Adrenal gland (tissue), 9 donors: ENCODE measurements at regions not wholly inside any gene's neighbourhood (a gene's known extent, or its start where the extent isn't known, plus 50 kb on each side); places are given as distances from the start of the nearest gene placed in this dataset.

Source experiments
- DNase-seq, 7 donors: peaks; one replicate each; pipeline ENCODE4 v3.0.0-alpha.2; 2019 to 2020
- H3K27ac ChIP-seq, 5 donors: fragments of 200-600 bp; sonication (generic) in 4 of 5; 1 replicate in 3 of 5; 2 replicates in 2 of 5; pipeline versions ENCODE4 v1.5.1 to v1.8.0; 2016 to 2020; ENCODE audit warnings: mild to moderate bottlenecking in 1 of 5
- H3K27me3 ChIP-seq: fragments of 200-600 bp; 2 replicates; pipeline ENCODE4 v1.8.0; 2021
- H3K36me3 ChIP-seq, 2 donors: fragments of 200-600 bp; replicated peaks in 1 of 2; 1 replicate in 1 of 2; 2 replicates in 1 of 2; pipeline versions ENCODE4 v1.5.1 to v1.8.0; 2018 to 2022
- H3K4me1 ChIP-seq, 2 donors: fragments of 200-600 bp; replicated peaks in 1 of 2; 1 replicate in 1 of 2; 2 replicates in 1 of 2; pipeline versions ENCODE4 v1.5.1 to v1.8.0; 2018 to 2021
- H3K4me3 ChIP-seq, 4 donors: fragments of 200-600 bp; sonication (generic) in 3 of 4; one replicate each; pipeline ENCODE4 v1.5.1; 2016 to 2018
- H3K9me3 ChIP-seq, 3 donors: fragments of 200-600 bp; sonication (generic) in 1 of 3; replicated peaks in 1 of 3; 1 replicate in 2 of 3; 2 replicates in 1 of 3; pipeline versions ENCODE4 v1.5.1 to v1.8.0; 2016 to 2021
- POLR2A ChIP-seq, 2 donors: fragments of 450-650 bp; IDR thresholded peaks; one replicate each; pipeline ENCODE4 v1.6.1; 2017; ENCODE audit warnings: antibody characterized with exemption in 2 of 2, mild to moderate bottlenecking in 2 of 2, moderate library complexity in 1 of 2
- WGBS, 4 donors: extraction: QIAGEN DNeasy Blood & Tissue Kit in 2 of 4; methylation state at CpG; one replicate each; pipeline versions ENCODE4 v1.1.5 to v1.1.7; 2013 to 2017; 5-methylcytosine and 5-hydroxymethylcytosine counted together
- intact Hi-C, 2 donors: fragments of 100-400 bp; cut with DNase I; formaldehyde crosslinking; loops; one replicate each; pipeline versions ENCODE4 v1.14.1 to v1.15.0; 2022 to 2023
- TF ChIP-seq, protein P1 (sequence below), 6 experiments: fragments of 450-650 bp in 4 of 6; fragments of 200-600 bp in 2 of 6; sonication (generic) in 1 of 6; IDR thresholded peaks; 1 replicate in 5 of 6; 2 replicates in 1 of 6; pipeline versions ENCODE4 v1.5.1 to v1.8.0; 2016 to 2021; ENCODE audit warnings: antibody characterized with exemption in 6 of 6, mild to moderate bottlenecking in 2 of 6, moderate library complexity in 1 of 6
- donor health status: healthy with polysubstance abuse.
- donor health status: Bipolar disorder and iron deficiency.
- donor health status: DM: yes; HTN: yes; CAD: no.
- donor health status: DM: no; HTN: no; CAD: no.
- donor health status: DM: no; HTN: no; CAD: no.

DNA sequence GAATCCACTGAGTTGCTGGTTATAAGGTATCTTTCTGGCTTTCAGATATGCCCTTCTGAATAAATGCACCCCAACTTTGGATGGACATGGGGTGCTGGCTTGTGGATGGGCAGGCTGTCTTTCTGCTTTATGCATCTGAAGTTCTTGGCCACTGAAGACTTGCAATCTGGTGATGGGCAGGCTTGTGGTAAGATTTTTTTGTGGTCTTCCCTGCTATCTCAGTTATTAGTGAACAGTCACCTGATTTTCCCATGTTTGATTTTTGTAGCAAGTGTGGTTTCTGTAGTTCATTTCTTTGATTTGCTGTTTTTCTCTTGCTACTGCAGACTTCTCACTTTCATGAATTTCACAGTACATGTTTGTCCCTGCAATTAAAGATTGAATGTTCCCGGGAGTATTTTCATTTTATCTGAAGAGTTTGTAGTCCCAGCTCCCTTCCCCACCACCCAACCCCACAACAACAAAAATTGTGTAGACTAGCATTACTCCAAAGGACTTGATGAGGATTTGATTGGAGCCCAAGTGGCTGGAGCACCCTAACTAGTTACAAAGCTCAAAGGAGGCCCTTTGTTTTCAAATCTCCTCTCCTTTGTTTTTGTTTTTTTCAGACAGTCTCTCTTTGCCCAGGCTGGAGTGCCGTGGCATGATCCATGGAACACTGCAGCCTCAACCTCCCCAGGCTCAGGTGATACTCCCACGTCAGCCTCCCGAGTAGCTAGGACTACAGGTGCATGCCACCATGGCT is 63.6 kb upstream of the MGAT5 start:
- no peak for DNase-seq
- intact Hi-C loops: loop anchor here in 1 of 2 donors (5.0 kb wide), 1 partner anchor 73 kb away; no protein-coding TSS in a partner anchor
- Histone ChIP-seq H3K4me1 (peaks cover 16 to 30% of the 10 kb centered on the region in 2 donors), H3K4me3 (no peak overlapping the region), H3K9me3 (no peaks in the 10 kb centered on the region), H3K27ac (no peak overlapping the region), H3K27me3 (no peaks in the 10 kb centered on the region), H3K36me3 (no peaks in the 10 kb centered on the region)
- TF ChIP-seq POLR2A (IDR thresholded peaks at IDR 0.05): no peak
- TF ChIP-seq, protein P1, sequence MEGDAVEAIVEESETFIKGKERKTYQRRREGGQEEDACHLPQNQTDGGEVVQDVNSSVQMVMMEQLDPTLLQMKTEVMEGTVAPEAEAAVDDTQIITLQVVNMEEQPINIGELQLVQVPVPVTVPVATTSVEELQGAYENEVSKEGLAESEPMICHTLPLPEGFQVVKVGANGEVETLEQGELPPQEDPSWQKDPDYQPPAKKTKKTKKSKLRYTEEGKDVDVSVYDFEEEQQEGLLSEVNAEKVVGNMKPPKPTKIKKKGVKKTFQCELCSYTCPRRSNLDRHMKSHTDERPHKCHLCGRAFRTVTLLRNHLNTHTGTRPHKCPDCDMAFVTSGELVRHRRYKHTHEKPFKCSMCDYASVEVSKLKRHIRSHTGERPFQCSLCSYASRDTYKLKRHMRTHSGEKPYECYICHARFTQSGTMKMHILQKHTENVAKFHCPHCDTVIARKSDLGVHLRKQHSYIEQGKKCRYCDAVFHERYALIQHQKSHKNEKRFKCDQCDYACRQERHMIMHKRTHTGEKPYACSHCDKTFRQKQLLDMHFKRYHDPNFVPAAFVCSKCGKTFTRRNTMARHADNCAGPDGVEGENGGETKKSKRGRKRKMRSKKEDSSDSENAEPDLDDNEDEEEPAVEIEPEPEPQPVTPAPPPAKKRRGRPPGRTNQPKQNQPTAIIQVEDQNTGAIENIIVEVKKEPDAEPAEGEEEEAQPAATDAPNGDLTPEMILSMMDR (IDR thresholded peaks at IDR 0.05): no peak
- WGBS, 4 donors: 86 to 93% (median 91%) methylated on average over 4 of the region's 4 CpGs

DNA sequence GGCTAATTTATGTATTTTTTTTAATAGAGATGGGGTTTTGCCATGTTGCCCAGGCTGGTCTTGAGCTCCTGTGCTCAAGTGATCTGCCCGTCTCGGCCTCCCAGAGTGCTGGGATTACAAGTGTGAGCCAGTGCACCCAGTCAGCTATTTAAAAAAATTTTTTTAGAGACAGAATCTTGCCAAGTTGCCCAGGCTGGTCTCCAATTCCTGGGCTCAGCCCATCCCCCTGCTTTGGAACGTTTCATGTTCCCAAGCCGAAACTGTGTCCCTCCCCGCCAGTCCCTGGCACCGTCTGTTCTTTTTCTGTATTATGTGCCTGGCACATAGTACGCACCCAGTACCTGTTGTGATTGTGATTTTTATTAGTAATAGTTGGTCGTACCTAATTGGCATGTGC is 63.1 kb upstream of the MGAT5 start:
- TF ChIP-seq, protein P1 (IDR thresholded peaks at IDR 0.05): no peak
- TF ChIP-seq POLR2A (IDR thresholded peaks at IDR 0.05): no peak
- intact Hi-C loops: loop anchor here in 1 of 2 donors (5.0 kb wide), 1 partner anchor 74 kb away; no protein-coding TSS in a partner anchor

DNA sequence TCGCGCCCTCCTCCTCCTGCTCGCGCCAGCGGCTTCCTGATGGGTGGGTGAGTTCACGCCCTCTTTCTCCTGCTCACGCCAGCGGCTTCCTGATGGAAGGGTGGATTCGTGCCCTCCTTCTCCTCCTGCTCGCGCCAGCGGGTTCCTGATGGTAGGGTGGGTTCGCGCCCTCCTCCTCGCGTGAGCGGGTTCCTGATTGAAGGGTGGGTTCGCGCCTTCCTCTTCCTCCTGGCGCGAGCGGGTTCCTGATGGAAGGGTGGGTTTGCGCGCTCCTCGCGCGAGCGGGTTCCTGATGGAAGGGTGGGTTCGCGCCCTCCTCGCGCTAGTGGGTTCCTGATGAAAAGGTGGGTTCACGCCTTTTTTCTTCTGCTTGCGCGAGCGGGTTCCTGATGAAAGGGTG is 62.0 kb upstream of the MGAT5 start:
- Histone ChIP-seq H3K4me1 (peaks cover 16 to 30% of the 10 kb centered on the region in 2 donors), H3K4me3 (no peak overlapping the region), H3K27me3 (no peaks in the 10 kb centered on the region), H3K36me3 (no peaks in the 10 kb centered on the region), H3K9me3 (no peaks in the 10 kb centered on the region), H3K27ac (no peak overlapping the region)
- WGBS, 4 donors: 96 to 98% (median 98%) methylated on average over 36 of the region's 36 CpGs
- no peak for DNase-seq
- TF ChIP-seq, protein P1 (IDR thresholded peaks at IDR 0.05): no peak
- no peak for TF ChIP-seq POLR2A (IDR thresholded peaks at IDR 0.05)
- intact Hi-C loops: loop anchor here in 1 of 2 donors (5.0 kb wide), 1 partner anchor 75 kb away; no protein-coding TSS in a partner anchor

More for the DNA sequence above, 63.1 kb upstream of the MGAT5 start:
- WGBS, 4 donors: 86 to 93% (median 92%) methylated on average over 8 of the region's 8 CpGs
- H3K4me1 ChIP-seq: peaks cover 16 to 30% of the 10 kb centered on the region in 2 donors
- no peaks in the 10 kb centered on the region for H3K36me3 ChIP-seq
- no peaks in the 10 kb centered on the region for H3K9me3 ChIP-seq
- H3K4me3 ChIP-seq: no peak overlapping the region
- no peak overlapping the region for H3K27ac ChIP-seq
- no peak for DNase-seq
- H3K27me3 ChIP-seq: no peaks in the 10 kb centered on the region

DNA sequence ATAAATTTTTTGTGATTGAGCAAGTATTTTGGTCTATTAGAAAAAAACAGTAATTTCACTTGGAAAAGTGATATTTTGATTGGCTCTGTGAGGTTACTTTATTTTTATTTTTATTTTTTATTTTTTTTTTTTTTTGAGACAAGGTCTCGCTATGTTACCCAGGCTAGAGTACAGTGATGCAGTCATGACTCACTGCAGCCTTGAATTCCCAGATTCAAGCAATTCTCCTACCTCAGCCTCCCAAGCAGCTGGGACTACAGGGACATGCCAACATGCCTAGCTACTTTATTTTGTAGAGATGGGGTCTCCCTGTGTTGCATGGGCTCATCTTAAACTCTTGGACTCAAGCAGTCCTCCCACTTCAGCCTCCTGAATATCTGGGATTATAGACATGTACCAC is 60.9 kb upstream of the MGAT5 start:
- H3K27me3 ChIP-seq: no peaks in the 10 kb centered on the region
- H3K4me1 ChIP-seq: peaks cover 16 to 33% of the 10 kb centered on the region in 2 donors
- DNase-seq: peak; percentile 58 to 75 (median 71)
- intact Hi-C loops: loop anchor here in 1 of 2 donors (5.0 kb wide), 1 partner anchor 76 kb away; no protein-coding TSS in a partner anchor
- WGBS, 4 donors: 42 to 50% (median 43%) methylated on average over 1 of the region's 1 CpG
- H3K9me3 ChIP-seq: no peaks in the 10 kb centered on the region
- no peak overlapping the region for H3K4me3 ChIP-seq
- peak overlapping the region in 4 of 5 donors; percentile 54 to 84 (median 75) for H3K27ac ChIP-seq
- TF ChIP-seq POLR2A (IDR thresholded peaks at IDR 0.05): peak in 1 of 2 donors; percentile 30
- TF ChIP-seq, protein P1 (IDR thresholded peaks at IDR 0.05): no peak
- no peaks in the 10 kb centered on the region for H3K36me3 ChIP-seq
